Hindlimb muscle (tissue), 1 donor: ENCODE measurements at regions not wholly inside any gene's neighbourhood (a gene's known extent, or its start where the extent isn't known, plus 50 kb on each side); places are given as distances from the start of the nearest gene placed in this dataset.

Experiments
- DNase-seq: peaks from one replicate; pipeline ENCODE4 v3.0.0-alpha.2; 2013

DNA sequence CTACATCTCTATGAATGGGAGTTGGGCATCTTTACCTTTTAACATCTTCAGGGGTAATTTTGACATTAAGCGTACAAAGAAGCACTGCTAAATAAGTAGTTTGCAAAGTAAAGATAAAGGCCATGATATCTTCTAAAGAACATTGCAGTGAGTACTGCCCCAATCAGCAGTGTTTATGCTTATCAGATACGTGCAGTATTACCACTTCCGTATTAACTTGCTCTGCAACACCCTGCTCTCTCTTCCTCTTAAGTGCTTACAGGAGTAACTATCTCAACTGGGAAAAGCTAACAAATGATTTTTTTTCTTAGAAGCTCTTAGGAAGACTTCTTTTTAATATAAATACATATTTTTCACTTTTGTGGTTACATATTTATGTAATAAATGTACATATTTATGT lies 793.7 kb upstream of the SLC10A2 start:
- no peak for DNase-seq

DNA sequence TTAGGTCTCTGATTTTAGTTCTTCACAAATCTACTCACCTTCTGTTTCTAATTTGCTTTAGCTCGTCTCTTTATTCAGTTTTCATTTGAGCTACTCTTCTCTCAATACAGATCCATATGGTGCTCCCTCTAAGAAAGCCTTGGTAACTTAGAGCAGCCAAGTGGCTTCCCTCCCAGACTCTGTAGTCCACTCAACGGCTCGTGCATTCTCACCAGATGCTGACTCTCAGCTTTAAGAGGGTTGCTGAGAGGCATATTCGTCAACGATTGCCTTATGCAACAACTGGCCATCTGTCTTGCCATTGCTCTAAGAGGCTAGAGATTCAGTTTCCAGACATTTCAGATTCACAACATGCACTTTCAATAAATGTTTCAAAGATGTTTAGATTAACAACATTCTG lies 785.8 kb upstream of the SLC10A2 start:
- no peak for DNase-seq

DNA sequence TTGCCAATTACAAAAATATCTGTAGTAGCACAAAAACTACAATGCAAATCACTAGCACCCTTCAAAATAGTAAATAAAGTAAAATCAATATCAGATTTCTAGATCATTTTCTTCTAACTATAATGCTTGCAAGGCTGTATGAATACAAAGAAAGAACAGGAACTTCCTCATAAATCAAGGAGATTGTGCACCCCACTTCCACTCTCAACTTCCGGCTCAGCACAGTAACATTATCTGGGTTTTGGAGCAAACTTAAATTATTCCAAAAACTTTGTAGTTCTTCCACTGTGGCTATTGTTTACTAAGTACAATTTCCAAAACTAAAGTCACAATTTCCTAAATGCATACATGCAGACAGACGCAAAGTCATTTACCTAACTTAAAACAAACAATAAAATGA lies 778.3 kb upstream of the SLC10A2 start:
- no peak for DNase-seq

GRCh38 chr13:103839460-103839859 lies 773.2 kb upstream of the SLC10A2 start:
- no peak for DNase-seq

- DNase-seq, result no peak
Measured at GRCh38 chr13:103835052-103835451, 768.8 kb upstream of the SLC10A2 start.

- DNase-seq, result no peak
Measured at GRCh38 chr13:103833294-103833852, 767.2 kb upstream of the SLC10A2 start.

DNA sequence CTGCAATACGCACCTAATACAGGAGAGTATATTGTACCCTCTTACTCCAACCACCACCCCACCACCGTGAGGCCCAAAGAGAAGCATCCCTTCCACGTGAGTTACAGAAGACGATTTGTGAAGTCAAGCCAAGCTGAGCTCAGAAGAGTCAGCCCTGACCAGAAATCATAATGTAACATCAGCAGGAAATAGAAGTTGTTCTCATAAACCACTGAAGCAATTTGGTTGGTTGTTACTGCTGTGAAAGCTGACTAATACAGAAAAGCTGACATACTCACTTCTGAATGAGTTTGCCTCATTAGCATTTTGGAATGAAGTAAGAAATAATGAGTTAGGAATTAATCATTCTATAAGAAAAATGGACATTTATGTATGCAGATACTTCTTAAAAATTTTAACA lies 749.4 kb upstream of the SLC10A2 start:
- DNase-seq, result no peak

- DNase-seq, result peak; percentile 6
Measured at GRCh38 chr13:103812971-103813370, 746.8 kb upstream of the SLC10A2 start.

GRCh38 chr13:103812558-103812957 lies 746.3 kb upstream of the SLC10A2 start:
- no peak for DNase-seq

- DNase-seq, result no peak
Measured at GRCh38 chr13:103810026-103810425, 743.8 kb upstream of the SLC10A2 start.

- no peak for DNase-seq
Measured at GRCh38 chr13:103805771-103806170, 739.6 kb upstream of the SLC10A2 start.

- DNase-seq, result no peak
Measured at GRCh38 chr13:103803349-103803748, 737.1 kb upstream of the SLC10A2 start.

DNA sequence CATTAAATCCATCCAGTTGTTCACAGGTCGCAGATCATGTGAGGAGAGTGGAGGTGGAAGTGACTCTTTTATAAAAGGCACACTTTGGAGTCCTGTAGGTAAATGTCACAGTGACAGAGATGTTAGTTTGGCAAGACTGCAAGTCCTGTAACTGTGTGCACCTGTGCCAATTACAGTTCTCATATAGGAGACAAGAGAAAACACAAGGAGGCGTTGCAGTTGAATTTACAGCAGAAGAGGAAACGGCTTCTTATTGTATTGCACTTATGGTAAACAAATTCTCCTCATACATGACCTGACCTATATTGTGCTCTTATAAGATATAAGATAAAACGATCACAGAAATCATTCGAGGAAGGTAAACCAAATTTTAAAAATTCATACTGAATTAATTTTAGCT lies 732.8 kb upstream of the SLC10A2 start:
- DNase-seq, result no peak

DNA sequence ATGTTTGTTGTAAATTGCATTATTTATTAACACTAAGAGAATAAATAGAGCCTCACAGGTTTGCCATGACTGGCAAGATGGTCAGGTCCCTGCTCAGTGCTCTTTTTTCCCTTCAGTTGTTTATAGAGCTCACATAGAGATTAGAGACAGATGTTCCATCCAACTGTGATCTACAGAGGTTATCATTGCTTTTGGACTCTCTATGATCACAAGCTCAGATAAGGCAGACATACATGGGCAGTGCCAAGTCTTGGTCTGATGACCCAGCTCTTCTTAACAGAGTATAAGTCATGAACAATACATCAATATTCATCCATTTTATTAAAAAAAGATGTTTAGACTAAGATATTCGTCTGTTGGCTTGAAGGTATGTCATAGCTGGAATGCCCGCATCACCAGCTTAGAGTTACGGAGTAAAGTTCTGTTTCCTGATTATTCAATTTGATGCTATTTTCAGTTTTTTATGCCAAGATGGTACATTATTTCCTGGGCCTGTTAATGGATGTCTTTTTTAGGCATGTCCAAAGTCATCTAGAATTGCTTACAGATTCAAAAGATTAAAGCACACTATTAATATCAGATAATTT lies 729.8 kb upstream of the SLC10A2 start:
- DNase-seq, result no peak

- DNase-seq, result no peak
Measured at GRCh38 chr13:103794526-103794925, 728.3 kb upstream of the SLC10A2 start.

DNA sequence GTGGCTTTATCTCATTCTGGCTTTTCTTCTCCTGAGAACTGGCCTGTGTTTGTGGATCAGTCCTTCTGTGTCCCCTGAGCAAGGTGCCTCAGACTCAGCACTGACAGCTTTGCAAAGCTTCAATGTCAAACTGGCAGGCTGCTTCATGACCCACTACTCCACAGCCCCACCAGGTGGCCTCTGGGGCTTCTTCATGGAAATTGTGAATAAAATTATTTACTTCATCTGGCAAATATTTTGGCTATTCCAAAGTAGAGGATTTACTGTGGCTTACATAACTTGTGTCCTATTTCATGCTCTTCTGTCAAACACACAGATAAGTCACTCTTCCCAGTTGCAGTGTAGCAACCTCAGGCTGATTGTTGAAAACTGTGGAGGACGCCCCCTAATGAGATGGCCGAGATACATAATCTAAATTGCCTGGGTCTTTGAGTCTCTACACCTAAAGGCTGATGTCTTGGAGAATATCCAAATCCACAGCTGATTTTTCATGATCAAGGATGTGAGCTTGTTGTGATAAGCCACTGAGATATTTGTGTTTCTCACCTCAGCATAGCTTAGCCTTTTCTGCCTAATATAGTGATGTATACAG lies 721.9 kb upstream of the SLC10A2 start:
- DNase-seq, result no peak

DNA sequence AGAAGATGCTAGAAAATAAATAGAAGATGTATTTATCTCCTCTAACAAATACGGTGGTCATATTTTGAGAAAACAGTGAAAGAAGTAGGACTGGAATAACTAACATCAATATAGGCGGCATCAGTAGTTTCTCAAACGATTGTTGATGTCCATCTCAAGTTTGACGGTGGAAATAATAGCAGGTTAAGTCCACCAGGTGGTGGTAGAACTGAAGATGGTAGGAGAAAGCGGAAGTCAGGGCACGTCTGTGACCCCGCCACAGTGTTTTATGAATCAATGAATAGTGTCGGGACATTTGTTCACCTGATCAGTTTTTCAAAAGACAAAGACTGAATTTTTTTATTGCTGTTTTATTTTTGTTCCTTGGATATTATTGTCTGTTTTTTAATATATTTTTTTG lies 706.4 kb upstream of the SLC10A2 start:
- no peak for DNase-seq

DNA sequence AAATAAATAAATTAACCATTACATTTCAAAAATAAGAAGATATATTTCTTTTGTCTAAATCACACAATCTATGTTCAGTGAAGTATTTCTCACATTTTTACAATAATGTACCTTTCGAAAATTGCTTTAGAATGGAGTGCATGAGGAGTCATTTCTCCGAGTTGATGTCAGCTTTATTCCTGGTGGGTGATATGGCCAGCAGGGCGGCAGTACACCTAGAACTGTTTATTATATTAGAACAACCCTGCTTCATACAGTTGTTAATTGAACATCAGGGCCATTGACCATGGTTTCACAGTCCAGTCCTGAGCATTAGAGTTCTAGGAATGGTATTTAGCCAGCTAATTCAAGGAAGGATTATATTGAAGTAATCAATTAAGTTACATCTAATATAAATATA lies 696.3 kb upstream of the SLC10A2 start:
- no peak for DNase-seq

- peak; percentile 16 for DNase-seq
Measured at GRCh38 chr13:103759361-103759760, 693.1 kb upstream of the SLC10A2 start.

DNA sequence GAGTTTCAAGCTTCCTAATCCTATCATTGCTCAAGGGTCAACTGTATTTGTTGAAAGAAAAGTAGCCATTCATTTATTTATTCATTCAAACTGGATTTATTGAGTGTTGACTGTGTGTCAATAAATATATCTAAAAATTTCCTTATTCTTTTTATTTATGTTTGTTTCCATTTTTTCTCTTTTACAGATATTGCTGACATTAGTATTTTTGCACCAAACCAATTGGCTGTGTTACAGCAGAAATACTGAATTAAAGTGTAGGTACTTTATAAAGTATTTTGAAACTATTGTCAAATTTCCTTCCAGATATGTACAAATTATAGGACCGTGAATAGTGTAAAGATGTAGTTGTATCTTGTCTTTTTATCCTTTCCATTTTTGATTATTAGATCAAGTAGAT lies 692.0 kb upstream of the SLC10A2 start:
- DNase-seq, result no peak

DNA sequence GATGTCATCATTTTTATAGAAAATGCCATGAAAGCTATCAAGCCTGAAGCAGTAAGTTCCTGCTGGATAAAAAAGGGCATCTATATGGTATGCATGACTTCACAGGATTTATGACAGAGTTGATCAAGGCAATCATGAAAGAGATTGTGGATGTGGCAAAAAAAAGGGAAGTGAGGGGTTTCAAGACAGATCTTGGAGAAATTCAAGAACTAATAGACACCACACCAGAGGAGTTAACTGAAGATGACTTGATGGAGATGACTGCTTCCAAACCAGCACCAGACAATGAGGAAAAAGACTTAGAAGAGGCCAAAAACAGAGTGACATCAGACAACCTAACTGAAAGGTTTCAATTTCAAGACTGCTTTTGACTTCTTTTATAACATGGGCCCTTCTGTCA lies 691.1 kb upstream of the SLC10A2 start:
- DNase-seq, result no peak

DNA sequence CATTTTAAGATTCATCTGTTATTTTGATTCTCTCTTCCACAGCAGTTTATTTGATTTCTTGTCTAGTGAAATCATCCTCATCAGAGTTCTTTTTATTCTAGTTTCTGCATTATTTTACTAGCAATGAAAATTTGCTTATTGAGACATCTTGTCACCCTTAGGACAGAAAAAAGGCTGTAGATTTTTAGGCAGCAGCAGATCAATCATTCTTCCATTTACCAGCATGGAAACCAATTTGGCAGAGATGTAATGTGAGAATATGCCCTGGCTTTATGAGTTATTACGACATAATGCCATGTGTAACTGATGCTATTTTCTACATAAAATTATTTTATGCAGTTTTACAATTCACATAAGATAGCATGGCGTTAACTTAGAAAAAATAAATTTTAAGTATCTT lies 688.6 kb upstream of the SLC10A2 start:
- no peak for DNase-seq

- DNase-seq, result no peak
Measured at GRCh38 chr13:103734837-103735236, 668.6 kb upstream of the SLC10A2 start.

DNA sequence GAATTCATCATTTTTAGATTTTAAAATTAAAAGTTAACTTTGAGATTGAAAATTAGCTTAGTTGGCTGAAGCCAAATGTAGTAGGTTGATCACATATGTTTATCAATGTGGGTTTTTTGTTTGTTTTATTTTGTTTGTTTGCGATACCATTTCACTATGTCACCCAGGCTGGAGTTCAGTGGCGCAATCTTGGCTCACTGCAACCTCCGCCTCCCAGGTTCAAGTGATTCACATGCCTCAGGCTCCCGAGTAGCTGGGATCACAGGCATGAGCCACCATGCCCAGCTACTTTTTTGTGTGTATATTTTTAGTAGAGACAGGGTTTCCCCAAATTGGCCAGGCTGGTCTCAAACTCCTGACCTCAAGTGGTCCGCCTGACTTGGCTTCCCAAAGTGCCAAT lies 665.7 kb upstream of the SLC10A2 start:
- no peak for DNase-seq

- no peak for DNase-seq
Measured at GRCh38 chr13:103730407-103730806, 664.2 kb upstream of the SLC10A2 start.
